OCI-LY7 (cell line): ENCODE measurements at regions not wholly inside any gene's neighbourhood (a gene's known extent, or its start where the extent isn't known, plus 50 kb on each side); places are given as distances from the start of the nearest gene placed in this dataset.

Source experiments
- BruUV-seq: library from RNA; stranded (reverse); fragments of 400-500 nt; replicated peaks from 2 replicates; lab custom pipeline; 2021; lab: Mats Ljungman, UMichigan
- CTCF ChIA-PET: fragments of 300-600 bp; sonication (Branson Sonifier 250); formaldehyde crosslinking; loops from one replicate; lab custom pipeline; 2022; ENCODE audit warnings: antibody characterized with exemption; ENCODE audit not compliant: unreplicated experiment; lab: Charles Lee
- POLR2A ChIA-PET: fragments of 300-600 bp; sonication (Branson Sonifier 250); formaldehyde crosslinking; loops from one replicate; lab custom pipeline; 2022; ENCODE audit warnings: antibody characterized with exemption; lab: Charles Lee
- DNase-seq: peaks from one replicate; pipeline ENCODE4 v3.0.0-alpha.2; 2015; ENCODE audit warnings: low spot score
- H2AFZ ChIP-seq: fragments of 200-600 bp; sonication (generic), shearing (Covaris generic); 2 replicates; pipeline ENCODE4 v1.6.1; 2014; ENCODE audit warnings: mild to moderate bottlenecking, antibody characterized with exemption, low read length, moderate library complexity
- H3K27ac ChIP-seq: fragments of 200-600 bp; sonication (generic); 2 replicates; pipeline ENCODE4 v1.5.1; 2014; ENCODE audit warnings: mixed run types, low read depth, mild to moderate bottlenecking, moderate library complexity, low read length, inconsistent platforms; ENCODE audit not compliant: poor library complexity, severe bottlenecking
- H3K36me3 ChIP-seq: fragments of 200-600 bp; sonication (generic); 2 replicates; pipeline ENCODE4 v1.6.1; 2014; ENCODE audit warnings: mild to moderate bottlenecking, antibody characterized with exemption, low read length, moderate library complexity, mixed read lengths; ENCODE audit not compliant: insufficient read depth
- H3K4me1 ChIP-seq: fragments of 200-600 bp; sonication (generic); 2 replicates; pipeline ENCODE4 v1.5.1; 2014; ENCODE audit warnings: mild to moderate bottlenecking, low read length; ENCODE audit not compliant: insufficient read depth, poor library complexity, severe bottlenecking
- H3K4me2 ChIP-seq: fragments of 200-600 bp; sonication (generic); 2 replicates; pipeline ENCODE4 v1.6.1; 2014; ENCODE audit warnings: mild to moderate bottlenecking, low read length
- H3K4me3 ChIP-seq: fragments of 200-600 bp; sonication (generic); 2 replicates; pipeline ENCODE4 v1.5.1; 2014; ENCODE audit warnings: mild to moderate bottlenecking, low read depth, low read length; ENCODE audit not compliant: poor library complexity, severe bottlenecking
- H3K79me2 ChIP-seq: fragments of 200-600 bp; sonication (generic); 2 replicates; pipeline ENCODE4 v1.6.1; 2016; ENCODE audit warnings: low read depth, mild to moderate bottlenecking, low read length, moderate library complexity, mixed read lengths; ENCODE audit not compliant: insufficient read depth
- H3K9me2 ChIP-seq: fragments of 200-600 bp; sonication (generic); 2 replicates; pipeline ENCODE4 v1.6.1; 2016; ENCODE audit warnings: mild to moderate bottlenecking, low read length, mixed read lengths; ENCODE audit not compliant: insufficient read depth
- H3K9me3 ChIP-seq: fragments of 200-600 bp; sonication (generic); 2 replicates; pipeline ENCODE4 v1.6.1; 2014; ENCODE audit warnings: mild to moderate bottlenecking, mixed run types, low read length, mixed read lengths
- H4K20me1 ChIP-seq: fragments of 200-600 bp; sonication (generic); 2 replicates; pipeline ENCODE4 v1.6.1; 2014; ENCODE audit warnings: mild to moderate bottlenecking, antibody characterized with exemption, low read length, moderate library complexity, mixed read lengths; ENCODE audit not compliant: insufficient read depth
- EZH2phosphoT487 ChIP-seq: fragments of 200-600 bp; sonication (generic); IDR thresholded peaks from 2 replicates; pipeline ENCODE4 v1.6.1; 2018; ENCODE audit warnings: low read depth, borderline replicate concordance, mild to moderate bottlenecking, mixed run types, antibody characterized with exemption, low read length, moderate library complexity, mixed read lengths
- intact Hi-C: fragments of 100-400 bp; cut with micrococcal nuclease; formaldehyde crosslinking; loops from one replicate; pipeline ENCODE4 v1.10.0; 2022; ENCODE audit not compliant: unreplicated experiment
- TF ChIP-seq, protein P1 (sequence below): fragments of 200-600 bp; sonication (generic); conservative IDR thresholded peaks from 2 replicates; pipeline ENCODE4 v1.5.1; 2014; ENCODE audit warnings: mild to moderate bottlenecking, antibody characterized with exemption, low read length, moderate library complexity, mixed read lengths

DNA sequence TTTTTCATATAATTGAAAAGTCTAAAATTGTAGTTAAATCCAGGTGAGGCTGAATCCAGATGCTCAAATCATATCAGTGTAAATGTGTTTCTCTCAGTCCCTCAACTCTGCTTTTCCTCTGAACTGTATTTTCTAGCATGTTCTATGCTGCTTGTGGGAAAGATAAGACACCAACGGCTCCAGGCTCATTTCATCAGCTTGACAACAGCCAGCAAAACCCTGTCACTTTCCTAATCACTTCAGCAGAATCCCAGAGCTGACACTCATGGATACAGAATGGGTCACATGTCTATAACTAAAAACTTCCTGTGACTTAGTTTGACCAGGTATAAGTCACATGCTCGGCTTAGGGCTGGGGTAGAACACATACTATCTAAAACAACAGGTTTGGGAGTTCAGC is 179.4 kb upstream of the ADRA1B start:
- no peak for TF ChIP-seq EZH2phosphoT487
- TF ChIP-seq, protein P1, sequence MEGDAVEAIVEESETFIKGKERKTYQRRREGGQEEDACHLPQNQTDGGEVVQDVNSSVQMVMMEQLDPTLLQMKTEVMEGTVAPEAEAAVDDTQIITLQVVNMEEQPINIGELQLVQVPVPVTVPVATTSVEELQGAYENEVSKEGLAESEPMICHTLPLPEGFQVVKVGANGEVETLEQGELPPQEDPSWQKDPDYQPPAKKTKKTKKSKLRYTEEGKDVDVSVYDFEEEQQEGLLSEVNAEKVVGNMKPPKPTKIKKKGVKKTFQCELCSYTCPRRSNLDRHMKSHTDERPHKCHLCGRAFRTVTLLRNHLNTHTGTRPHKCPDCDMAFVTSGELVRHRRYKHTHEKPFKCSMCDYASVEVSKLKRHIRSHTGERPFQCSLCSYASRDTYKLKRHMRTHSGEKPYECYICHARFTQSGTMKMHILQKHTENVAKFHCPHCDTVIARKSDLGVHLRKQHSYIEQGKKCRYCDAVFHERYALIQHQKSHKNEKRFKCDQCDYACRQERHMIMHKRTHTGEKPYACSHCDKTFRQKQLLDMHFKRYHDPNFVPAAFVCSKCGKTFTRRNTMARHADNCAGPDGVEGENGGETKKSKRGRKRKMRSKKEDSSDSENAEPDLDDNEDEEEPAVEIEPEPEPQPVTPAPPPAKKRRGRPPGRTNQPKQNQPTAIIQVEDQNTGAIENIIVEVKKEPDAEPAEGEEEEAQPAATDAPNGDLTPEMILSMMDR = no peak
- Histone ChIP-seq H3K9me2 (no peaks in the 10 kb centered on the region), H3K36me3 (no peaks in the 10 kb centered on the region), H3K9me3 (no peaks in the 10 kb centered on the region), H3K4me1 (no peaks in the 10 kb centered on the region), H4K20me1 (no peaks in the 10 kb centered on the region), H3K79me2 (no peaks in the 10 kb centered on the region), H3K4me3 (no peak overlapping the region), H2AFZ (no peak overlapping the region), H3K4me2 (no peak overlapping the region), H3K27ac (no peak overlapping the region)
- intact Hi-C loops = no loop called here
- CTCF ChIA-PET = no interaction called here
- POLR2A ChIA-PET = no interaction called here
- no TSS peak for BruUV-seq
- DNase-seq = no peak

DNA sequence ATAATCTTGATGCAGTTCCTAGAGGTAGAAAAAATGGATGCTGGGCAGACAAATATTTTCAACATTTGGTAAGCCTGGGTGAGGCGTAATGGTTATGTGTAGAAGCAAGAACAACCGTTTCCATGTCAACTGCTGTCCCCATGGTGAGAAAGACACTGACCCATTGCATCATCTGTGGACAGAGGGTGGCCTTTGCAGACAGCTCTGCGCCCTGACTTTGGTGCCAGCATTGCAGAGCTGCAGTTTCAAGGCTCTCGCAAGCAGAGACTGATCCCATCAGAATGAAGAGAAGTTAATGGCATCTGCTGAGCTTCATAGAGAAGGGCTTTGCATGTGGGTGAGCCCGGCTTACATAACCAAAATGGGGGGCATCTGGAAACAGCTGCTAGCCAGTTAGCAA is 179.0 kb upstream of the ADRA1B start:
- CTCF ChIA-PET = no interaction called here
- TF ChIP-seq, protein P1 = no peak
- TF ChIP-seq EZH2phosphoT487 = no peak
- Histone ChIP-seq H3K4me1 (no peaks in the 10 kb centered on the region), H3K4me3 (no peak overlapping the region), H2AFZ (no peak overlapping the region), H3K4me2 (no peak overlapping the region), H3K36me3 (no peaks in the 10 kb centered on the region), H3K79me2 (no peaks in the 10 kb centered on the region), H4K20me1 (no peaks in the 10 kb centered on the region), H3K9me3 (no peaks in the 10 kb centered on the region), H3K27ac (no peak overlapping the region), H3K9me2 (no peaks in the 10 kb centered on the region)
- BruUV-seq = no TSS peak
- intact Hi-C loops = no loop called here
- POLR2A ChIA-PET = interaction anchor here (0.5 kb wide), 1 partner anchor 608 kb away, joined by 3 read pairs; no protein-coding TSS in a partner anchor
- no peak for DNase-seq

DNA sequence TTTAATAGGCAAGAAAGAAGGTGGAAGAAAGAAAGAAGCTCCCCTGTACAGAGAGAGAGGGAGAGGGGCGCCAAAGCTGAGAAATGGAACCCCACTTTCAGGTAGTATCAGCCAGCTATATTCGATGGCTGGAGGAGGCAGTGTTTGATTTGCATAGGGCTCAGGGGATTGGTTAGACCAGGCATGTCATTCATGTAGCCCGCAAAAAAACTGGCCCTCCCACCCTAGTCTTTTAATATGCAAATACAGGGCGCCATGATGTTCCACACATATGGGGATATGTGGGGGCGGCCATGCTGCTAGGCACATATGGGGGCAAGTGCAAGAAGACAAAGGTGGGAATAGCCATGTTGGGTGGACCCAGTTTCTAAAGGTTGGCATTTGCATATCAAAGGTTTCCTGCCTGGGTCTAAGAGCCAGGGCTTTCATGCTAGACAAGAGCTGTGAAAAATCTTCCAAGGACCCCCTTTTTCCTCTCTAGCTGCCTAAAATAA is 174.4 kb upstream of the ADRA1B start:
- Histone ChIP-seq H3K4me1 (no peaks in the 10 kb centered on the region), H3K27ac (no peak overlapping the region), H3K36me3 (no peaks in the 10 kb centered on the region), H3K79me2 (no peaks in the 10 kb centered on the region), H2AFZ (no peak overlapping the region), H3K4me3 (no peak overlapping the region), H3K9me2 (no peaks in the 10 kb centered on the region), H4K20me1 (no peaks in the 10 kb centered on the region), H3K9me3 (no peaks in the 10 kb centered on the region), H3K4me2 (no peak overlapping the region)
- DNase-seq = no peak
- CTCF ChIA-PET = no interaction called here
- TF ChIP-seq EZH2phosphoT487 = no peak
- TF ChIP-seq, protein P1 = no peak
- intact Hi-C loops = no loop called here
- POLR2A ChIA-PET = interaction anchor here (0.7 kb wide), 1 partner anchor 36 kb away, joined by 3 read pairs; no protein-coding TSS in a partner anchor
- no TSS peak for BruUV-seq
